KOPT-K1 (cell line): ENCODE measurements at regions not wholly inside any gene's neighbourhood (a gene's known extent, or its start where the extent isn't known, plus 50 kb on each side); places are given as distances from the start of the nearest gene placed in this dataset.

Source experiments
- H3K27ac ChIP-seq: fragments of 200-600 bp; sonication (generic); 2 replicates; pipeline ENCODE4 v1.5.1; 2016; ENCODE audit warnings: antibody characterized with exemption, mild to moderate bottlenecking, low read depth, low read length; ENCODE audit not compliant: poor library complexity, severe bottlenecking
- H3K36me3 ChIP-seq: fragments of 200-600 bp; sonication (generic); 2 replicates; pipeline ENCODE4 v1.5.1; 2017; ENCODE audit warnings: antibody characterized with exemption, mild to moderate bottlenecking, low read length, moderate library complexity; ENCODE audit not compliant: insufficient read depth
- H3K9me3 ChIP-seq: fragments of 200-600 bp; sonication (generic); 2 replicates; pipeline ENCODE4 v1.5.1; 2017; ENCODE audit warnings: antibody characterized with exemption, low read length, mild to moderate bottlenecking; ENCODE audit not compliant: insufficient read depth, poor library complexity, severe bottlenecking

GRCh38 chr1:8267307-8267706 lies 50.6 kb upstream of the SLC45A1 start:
- Histone ChIP-seq H3K36me3 (no peaks in the 10 kb centered on the region), H3K27ac (no peak overlapping the region), H3K9me3 (no peaks in the 10 kb centered on the region)

GRCh38 chr1:8266436-8267165 lies 51.3 kb upstream of the SLC45A1 start:
- Histone ChIP-seq H3K9me3 (no peaks in the 10 kb centered on the region), H3K36me3 (no peaks in the 10 kb centered on the region), H3K27ac (no peak overlapping the region)

GRCh38 chr1:8263791-8264190 lies 54.1 kb upstream of the SLC45A1 start:
- no peak overlapping the region for H3K27ac ChIP-seq
- H3K36me3 ChIP-seq, result no peaks in the 10 kb centered on the region
- no peaks in the 10 kb centered on the region for H3K9me3 ChIP-seq

- H3K27ac ChIP-seq, result no peak overlapping the region
- H3K9me3 ChIP-seq, result no peaks in the 10 kb centered on the region
- no peaks in the 10 kb centered on the region for H3K36me3 ChIP-seq
Measured at GRCh38 chr1:8261398-8261762, 56.5 kb upstream of the SLC45A1 start.

- Histone ChIP-seq H3K9me3 (no peaks in the 10 kb centered on the region), H3K27ac (no peak overlapping the region), H3K36me3 (no peaks in the 10 kb centered on the region)
Measured at GRCh38 chr1:8259498-8260290, 58.2 kb upstream of the SLC45A1 start.

- Histone ChIP-seq H3K9me3 (no peaks in the 10 kb centered on the region), H3K27ac (no peak overlapping the region), H3K36me3 (no peaks in the 10 kb centered on the region)
Measured at GRCh38 chr1:8257621-8258020, 60.3 kb upstream of the SLC45A1 start.

GRCh38 chr1:8256321-8256720 lies 61.6 kb upstream of the SLC45A1 start:
- H3K27ac ChIP-seq, result no peak overlapping the region
- H3K9me3 ChIP-seq, result no peaks in the 10 kb centered on the region
- no peaks in the 10 kb centered on the region for H3K36me3 ChIP-seq

GRCh38 chr1:8255712-8256111 lies 62.2 kb upstream of the SLC45A1 start:
- no peaks in the 10 kb centered on the region for H3K9me3 ChIP-seq
- no peak overlapping the region for H3K27ac ChIP-seq
- H3K36me3 ChIP-seq, result no peaks in the 10 kb centered on the region

- no peak overlapping the region for H3K27ac ChIP-seq
- no peaks in the 10 kb centered on the region for H3K36me3 ChIP-seq
- H3K9me3 ChIP-seq, result no peaks in the 10 kb centered on the region
Measured at GRCh38 chr1:8252266-8252951, 65.5 kb upstream of the SLC45A1 start.

GRCh38 chr1:8251635-8252034 lies 66.3 kb upstream of the SLC45A1 start:
- no peak overlapping the region for H3K27ac ChIP-seq
- no peaks in the 10 kb centered on the region for H3K36me3 ChIP-seq
- H3K9me3 ChIP-seq, result no peaks in the 10 kb centered on the region

- H3K27ac ChIP-seq, result no peak overlapping the region
- no peaks in the 10 kb centered on the region for H3K36me3 ChIP-seq
Measured at GRCh38 chr1:8249838-8250237, 68.1 kb upstream of the SLC45A1 start.

GRCh38 chr1:8247811-8248436 lies 70.0 kb upstream of the SLC45A1 start:
- Histone ChIP-seq H3K36me3 (no peaks in the 10 kb centered on the region), H3K9me3 (no peaks in the 10 kb centered on the region), H3K27ac (no peak overlapping the region)

More at GRCh38 chr1:8249838-8250237, 68.1 kb upstream of the SLC45A1 start:
- H3K9me3 ChIP-seq, result no peaks in the 10 kb centered on the region

- Histone ChIP-seq H3K27ac (no peak overlapping the region), H3K36me3 (no peaks in the 10 kb centered on the region), H3K9me3 (no peaks in the 10 kb centered on the region)
Measured at GRCh38 chr1:8244304-8244703, 73.6 kb upstream of the SLC45A1 start.

GRCh38 chr1:8242498-8242897 lies 75.4 kb upstream of the SLC45A1 start:
- Histone ChIP-seq H3K27ac (no peak overlapping the region), H3K36me3 (no peaks in the 10 kb centered on the region), H3K9me3 (no peaks in the 10 kb centered on the region)

GRCh38 chr1:8241417-8242014 lies 76.4 kb upstream of the SLC45A1 start:
- no peaks in the 10 kb centered on the region for H3K36me3 ChIP-seq

More at GRCh38 chr1:8241417-8242014, 76.4 kb upstream of the SLC45A1 start:
- Histone ChIP-seq H3K9me3 (no peaks in the 10 kb centered on the region), H3K27ac (no peak overlapping the region)
